SK-N-SH (cell line): ENCODE measurements at regions not wholly inside any gene's neighbourhood (a gene's known extent, or its start where the extent isn't known, plus 50 kb on each side); places are given as distances from the start of the nearest gene placed in this dataset.

Experiments
- CTCF ChIP-seq: fragments of 200-600 bp; sonication (generic); IDR thresholded peaks from 2 replicates; pipeline ENCODE4 v1.6.1; 2017; ENCODE audit warnings: antibody characterized with exemption, mild to moderate bottlenecking, moderate library complexity
- EP300 ChIP-seq, 2 experiments: IDR thresholded peaks; 2 replicates each; pipeline versions ENCODE4 v1.4.0 to v1.6.1; 2012; ENCODE audit warnings: borderline replicate concordance in 1 of 2, low read depth in 1 of 2, low read length in 1 of 2
- FOSL2 ChIP-seq: IDR thresholded peaks from 2 replicates; pipeline ENCODE4 v1.4.0; 2012; ENCODE audit warnings: low read depth, mild to moderate bottlenecking, moderate library complexity, borderline replicate concordance
- NRF1 ChIP-seq: IDR thresholded peaks from 2 replicates; pipeline ENCODE4 v1.6.1; 2012; ENCODE audit warnings: low read depth, mild to moderate bottlenecking, low read length
- PBX3 ChIP-seq: IDR thresholded peaks from 2 replicates; pipeline ENCODE4; 2012
- RCOR1 ChIP-seq: fragments of 150-350 bp; IDR thresholded peaks from 2 replicates; pipeline ENCODE4 v1.6.1; 2017; ENCODE audit warnings: antibody characterized with exemption, low read length
- REST ChIP-seq: IDR thresholded peaks from 2 replicates; pipeline ENCODE4 v1.6.1; 2012; ENCODE audit warnings: mild to moderate bottlenecking, low read depth, low read length, moderate library complexity
- USF1 ChIP-seq: IDR thresholded peaks from 2 replicates; pipeline ENCODE4 v1.4.0; 2012; ENCODE audit warnings: low read depth, borderline replicate concordance
- USF2 ChIP-seq: fragments of 150-350 bp; IDR thresholded peaks from 2 replicates; pipeline ENCODE4 v1.6.1; 2017; ENCODE audit warnings: antibody characterized with exemption, low read length, low read depth, borderline replicate concordance

- TF ChIP-seq CTCF (no peak), FOSL2 (no peak), USF2 (no peak), RCOR1 (no peak), REST (no peak), NRF1 (no peak), EP300 (IDR thresholded peaks at IDR 0.05; ENCODE audit: borderline replicate concordance in 1 of 2, low read depth in 1 of 2, low read length in 1 of 2) (no peak), USF1 (no peak), PBX3 (no peak)
Measured at GRCh38 chr2:23146011-23146410, 239.0 kb upstream of the KLHL29 start.
